Liver (tissue), 8 donors: ENCODE measurements at regions not wholly inside any gene's neighbourhood (a gene's known extent, or its start where the extent isn't known, plus 50 kb on each side); places are given as distances from the start of the nearest gene placed in this dataset.

ENCODE experiments used
- DNase-seq: peaks from one replicate; pipeline ENCODE4 v3.0.0-alpha.2; 2017; ENCODE audit warnings: low spot score
- H3K27ac ChIP-seq, 2 donors: one replicate each; pipeline ENCODE4 v1.7.0; 2013; ENCODE audit warnings: inconsistent platforms in 2 of 2, low read length in 2 of 2, control low read depth in 1 of 2, low read depth in 1 of 2, mild to moderate bottlenecking in 1 of 2
- H3K27me3 ChIP-seq, 4 donors: one replicate each; pipeline versions ENCODE4 v1.6.1 to v1.7.0; 2013; ENCODE audit warnings: low read length in 3 of 4, inconsistent platforms in 1 of 4, mild to moderate bottlenecking in 1 of 4, moderate library complexity in 1 of 4; ENCODE audit not compliant: control insufficient read depth in 4 of 4, insufficient read depth in 4 of 4
- H3K36me3 ChIP-seq, 4 donors: one replicate each; pipeline versions ENCODE4 v1.6.1 to v1.7.0; 2013; ENCODE audit warnings: low read length in 3 of 4, mild to moderate bottlenecking in 3 of 4, low read depth in 1 of 4, moderate library complexity in 1 of 4; ENCODE audit not compliant: control insufficient read depth in 4 of 4, insufficient read depth in 3 of 4
- H3K4me1 ChIP-seq, 4 donors: one replicate each; pipeline versions ENCODE4 v1.6.1 to v1.7.0; 2013; ENCODE audit warnings: low read length in 3 of 4, mild to moderate bottlenecking in 3 of 4, moderate library complexity in 1 of 4; ENCODE audit not compliant: control insufficient read depth in 4 of 4, insufficient read depth in 4 of 4
- H3K4me3 ChIP-seq, 3 donors: one replicate each; pipeline versions ENCODE4 v1.6.1 to v1.7.0; 2013; ENCODE audit warnings: low read length in 3 of 3, control low read depth in 1 of 3, low read depth in 1 of 3, mild to moderate bottlenecking in 1 of 3
- H3K9ac ChIP-seq, 2 donors: one replicate each; pipeline ENCODE4 v1.7.0; 2013; ENCODE audit warnings: low read length in 2 of 2, mild to moderate bottlenecking in 2 of 2, moderate library complexity in 2 of 2, control low read depth in 1 of 2, low read depth in 1 of 2
- H3K9me3 ChIP-seq, 4 donors: one replicate each; pipeline versions ENCODE4 v1.6.1 to v1.7.0; 2013; ENCODE audit warnings: low read length in 3 of 4; ENCODE audit not compliant: control insufficient read depth in 4 of 4
- ATF3 ChIP-seq: IDR thresholded peaks from 2 replicates; pipeline ENCODE4 v1.6.1; 2016; ENCODE audit warnings: antibody characterized with exemption
- CTCF ChIP-seq: fragments of 150-350 bp; IDR thresholded peaks from 2 replicates; pipeline ENCODE4 v1.5.1; 2017; ENCODE audit warnings: improper control_type of control experiment, low read depth, low read length; ENCODE audit not compliant: missing input control
- EGR1 ChIP-seq, 2 donors: IDR thresholded peaks; 2 replicates each; pipeline ENCODE4 v1.6.1; 2016 to 2018; ENCODE audit warnings: antibody characterized with exemption in 2 of 2, low read depth in 2 of 2
- FOXA1 ChIP-seq: IDR thresholded peaks from 2 replicates; pipeline ENCODE4 v1.6.1; 2016; ENCODE audit warnings: antibody characterized with exemption
- GABPA ChIP-seq, 2 donors: IDR thresholded peaks in 1 of 2; conservative IDR thresholded peaks in 1 of 2; 2 replicates each; pipeline ENCODE4 v1.6.1; 2016; ENCODE audit warnings: antibody characterized with exemption in 2 of 2, mild to moderate bottlenecking in 1 of 2, moderate library complexity in 1 of 2
- JUND ChIP-seq, 2 donors: IDR thresholded peaks; 2 replicates each; pipeline ENCODE4 v1.6.1; 2016; ENCODE audit warnings: antibody characterized with exemption in 2 of 2
- MAX ChIP-seq: IDR thresholded peaks from 2 replicates; pipeline ENCODE4 v1.6.1; 2016; ENCODE audit warnings: antibody characterized with exemption
- NR2F2 ChIP-seq: IDR thresholded peaks from 2 replicates; pipeline ENCODE4 v1.6.1; 2016; ENCODE audit warnings: antibody characterized with exemption
- RAD21 ChIP-seq, 2 donors: IDR thresholded peaks; 2 replicates each; pipeline ENCODE4 v1.6.1; 2016; ENCODE audit warnings: antibody characterized with exemption in 2 of 2, mild to moderate bottlenecking in 2 of 2
- REST ChIP-seq: IDR thresholded peaks from 2 replicates; pipeline ENCODE4 v1.6.1; 2016; ENCODE audit warnings: antibody characterized with exemption, mild to moderate bottlenecking
- RXRA ChIP-seq, 2 donors: IDR thresholded peaks; 2 replicates each; pipeline ENCODE4 v1.6.1; 2017 to 2018; ENCODE audit warnings: antibody characterized with exemption in 2 of 2, mild to moderate bottlenecking in 1 of 2
- SP1 ChIP-seq: IDR thresholded peaks from 2 replicates; pipeline ENCODE4 v1.6.1; 2018; ENCODE audit warnings: antibody characterized with exemption, mild to moderate bottlenecking
- TAF1 ChIP-seq: conservative IDR thresholded peaks from 2 replicates; pipeline ENCODE4 v1.6.1; 2016; ENCODE audit warnings: antibody characterized with exemption, mild to moderate bottlenecking
- ZBTB33 ChIP-seq: IDR thresholded peaks from 2 replicates; pipeline ENCODE4 v1.6.1; 2016; ENCODE audit warnings: antibody characterized with exemption
- WGBS: extraction: QIAGEN DNeasy Blood & Tissue Kit; methylation state at CpG from one replicate; pipeline ENCODE4 v1.1.7; 2013; 5-methylcytosine and 5-hydroxymethylcytosine counted together
- donor health status: healthy.
- donor health status: healthy.
- donor health status: healthy.
- donor health status: healthy.
- donor health status: healthy.

- WGBS: 76% methylated on average over 6 of the region's 6 CpGs
- peaks cover 0 to 4% (median 2%) of the 10 kb centered on the region in 4 donors for H3K4me1 ChIP-seq
- no peak for TF ChIP-seq RAD21 (IDR thresholded peaks at IDR 0.05)
- no peak for TF ChIP-seq ZBTB33
- TF ChIP-seq EGR1 (IDR thresholded peaks at IDR 0.05; ENCODE audit: low read depth in 2 of 2): no peak
- TF ChIP-seq ATF3: no peak
- TF ChIP-seq NR2F2: no peak
- TF ChIP-seq RXRA (IDR thresholded peaks at IDR 0.05): no peak
- TF ChIP-seq CTCF: no peak
- TF ChIP-seq REST: no peak
- TF ChIP-seq FOXA1: no peak
- no peaks in the 10 kb centered on the region for H3K27me3 ChIP-seq
- H3K27ac ChIP-seq: no peak overlapping the region
- no peak for DNase-seq
- H3K4me3 ChIP-seq: no peak overlapping the region
- H3K36me3 ChIP-seq: no peaks in the 10 kb centered on the region
- no peak overlapping the region for H3K9ac ChIP-seq
- H3K9me3 ChIP-seq: no peaks in the 10 kb centered on the region
These were observed 164.4 kb downstream of the SH2D4B start for GRCh38 chr10:80702143-80702542.

- no peak for TF ChIP-seq ATF3
- no peak for TF ChIP-seq RAD21 (IDR thresholded peaks at IDR 0.05)
- no peak for TF ChIP-seq MAX
- no peak for TF ChIP-seq REST
- TF ChIP-seq TAF1: no peak
- TF ChIP-seq CTCF: no peak
- no peak for TF ChIP-seq JUND (IDR thresholded peaks at IDR 0.05)
- TF ChIP-seq ZBTB33: no peak
- no peak for TF ChIP-seq GABPA (IDR thresholded peaks at IDR 0.05 in 1 of 2, conservative IDR thresholded peaks at IDR 0.05 in 1 of 2)
- TF ChIP-seq FOXA1: no peak
- TF ChIP-seq RXRA (IDR thresholded peaks at IDR 0.05): no peak
- TF ChIP-seq SP1: no peak
- Histone ChIP-seq H3K27ac (no peak overlapping the region), H3K4me1 (no peaks in the 10 kb centered on the region)
These were observed 168.2 kb downstream of the SH2D4B start for GRCh38 chr10:80705899-80706298.

More at GRCh38 chr10:80705899-80706298, 168.2 kb downstream of the SH2D4B start:
- Histone ChIP-seq H3K9ac (no peak overlapping the region), H3K36me3 (no peaks in the 10 kb centered on the region), H3K27me3 (peaks cover 0 to 3% (median 0%) of the 10 kb centered on the region in 4 donors), H3K9me3 (no peaks in the 10 kb centered on the region), H3K4me3 (no peak overlapping the region)
- DNase-seq: no peak
